Neural cell (in vitro differentiated cells): ENCODE measurements at regions not wholly inside any gene's neighbourhood (a gene's known extent, or its start where the extent isn't known, plus 50 kb on each side); places are given as distances from the start of the nearest gene placed in this dataset.

Source experiments
- CTCF ChIP-seq: fragments of 450-650 bp; IDR thresholded peaks from 2 replicates; pipeline ENCODE4 v1.5.1; 2014; ENCODE audit warnings: antibody characterized with exemption, mild to moderate bottlenecking, moderate library complexity; ENCODE audit not compliant: poor library complexity, severe bottlenecking
- EP300 ChIP-seq: fragments of 450-650 bp; conservative IDR thresholded peaks from 2 replicates; pipeline ENCODE4 v1.6.1; 2014; ENCODE audit warnings: antibody characterized with exemption, mild to moderate bottlenecking, moderate library complexity; ENCODE audit not compliant: poor library complexity, severe bottlenecking
- EZH2 ChIP-seq: fragments of 200-600, 300-800 bp; shearing (Covaris generic), sonication (generic); IDR thresholded peaks from 2 replicates; pipeline ENCODE4 v1.6.1; 2014; ENCODE audit warnings: antibody characterized with exemption, low read length, borderline replicate concordance, mild to moderate bottlenecking; ENCODE audit not compliant: insufficient read depth, poor library complexity, severe bottlenecking
- MXI1 ChIP-seq: fragments of 450-650 bp; conservative IDR thresholded peaks from 2 replicates; pipeline ENCODE4 v1.6.1; 2014; ENCODE audit warnings: antibody characterized with exemption, mild to moderate bottlenecking; ENCODE audit not compliant: poor library complexity, severe bottlenecking
- POLR2AphosphoS5 ChIP-seq: IDR thresholded peaks from 2 replicates; pipeline ENCODE4 v1.6.1; 2012
- RAD21 ChIP-seq: fragments of 450-650 bp; conservative IDR thresholded peaks from 2 replicates; pipeline ENCODE4 v1.6.1; 2014; ENCODE audit warnings: antibody characterized with exemption, mild to moderate bottlenecking, moderate library complexity
- SMC3 ChIP-seq: fragments of 450-650 bp; conservative IDR thresholded peaks from 2 replicates; pipeline ENCODE4 v1.6.1; 2014; ENCODE audit warnings: antibody characterized with exemption, mild to moderate bottlenecking, moderate library complexity; ENCODE audit not compliant: poor library complexity
- TAF1 ChIP-seq: IDR thresholded peaks from 2 replicates; pipeline ENCODE4 v1.6.1; 2012; ENCODE audit warnings: low read depth

DNA sequence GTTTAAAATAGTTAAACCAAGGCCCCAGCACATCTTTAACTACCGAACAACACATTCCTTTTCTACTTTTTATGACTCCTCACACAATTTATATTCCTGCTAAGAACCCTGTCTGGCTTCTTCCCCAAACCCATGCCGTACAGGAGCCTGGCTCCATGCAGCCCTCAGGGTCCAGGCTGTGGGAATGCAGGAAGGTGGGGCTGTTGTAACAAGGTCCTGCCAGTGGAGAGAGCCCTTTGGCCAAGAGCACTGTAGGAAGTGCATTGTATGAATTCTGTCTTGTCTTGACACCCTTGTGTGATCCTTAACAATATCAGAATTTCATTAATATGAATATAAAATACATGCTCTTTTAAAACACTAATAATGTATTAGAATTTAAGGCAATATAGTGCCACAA, 563.8 kb downstream of the TBL1XR1 start:
- no peak for TF ChIP-seq POLR2AphosphoS5
- TF ChIP-seq CTCF, result no peak
- TF ChIP-seq EZH2, result no peak
- no peak for TF ChIP-seq EP300
- TF ChIP-seq MXI1, result no peak
- no peak for TF ChIP-seq RAD21
- TF ChIP-seq TAF1, result no peak
- no peak for TF ChIP-seq SMC3
